Endodermal cell (in vitro differentiated cells): ENCODE measurements at regions not wholly inside any gene's neighbourhood (a gene's known extent, or its start where the extent isn't known, plus 50 kb on each side); places are given as distances from the start of the nearest gene placed in this dataset.

Experiments
- DNase-seq: peaks from one replicate; pipeline ENCODE4 v3.0.0-alpha.2; 2017
- H3K27ac ChIP-seq: 2 replicates; pipeline ENCODE4 v1.5.1; 2013; ENCODE audit warnings: mild to moderate bottlenecking, low read depth, low read length, moderate library complexity
- H3K27me3 ChIP-seq: 2 replicates; pipeline ENCODE4 v1.6.1; 2013; ENCODE audit warnings: mild to moderate bottlenecking, low read length, moderate library complexity; ENCODE audit not compliant: insufficient read depth, control insufficient read depth, poor library complexity, severe bottlenecking
- H3K36me3 ChIP-seq: 2 replicates; pipeline ENCODE4 v1.7.0; 2013; ENCODE audit warnings: mild to moderate bottlenecking, low read length, moderate library complexity; ENCODE audit not compliant: control insufficient read depth, insufficient read depth
- H3K4me1 ChIP-seq: one replicate; pipeline ENCODE4 v1.7.0; 2013; ENCODE audit warnings: low read length; ENCODE audit not compliant: control insufficient read depth, insufficient read depth
- H3K4me3 ChIP-seq: 2 replicates; pipeline ENCODE4 v1.5.1; 2013; ENCODE audit warnings: mild to moderate bottlenecking, low read length, moderate library complexity
- H3K9ac ChIP-seq: 2 replicates; pipeline ENCODE4 v1.6.1; 2013; ENCODE audit warnings: mild to moderate bottlenecking, low read length, moderate library complexity; ENCODE audit not compliant: poor library complexity, severe bottlenecking; ENCODE audit errors: extremely low read depth
- H3K9me3 ChIP-seq: 2 replicates; pipeline ENCODE4 v1.6.1; 2013; ENCODE audit warnings: mild to moderate bottlenecking, low read length, moderate library complexity; ENCODE audit not compliant: control insufficient read depth
- H3K27ac Mint-ChIP-seq: 2 replicates; pipeline ENCODE4 v1.8.0; 2020; ENCODE audit warnings: mixed read lengths
- H3K27me3 Mint-ChIP-seq: 2 replicates; pipeline ENCODE4 v1.8.0; 2021; ENCODE audit warnings: mild to moderate bottlenecking, mixed read lengths; ENCODE audit not compliant: insufficient read depth
- H3K36me3 Mint-ChIP-seq: 2 replicates; pipeline ENCODE4 v1.8.0; 2020; ENCODE audit warnings: low read depth, mixed read lengths
- H3K4me1 Mint-ChIP-seq: 2 replicates; pipeline ENCODE4 v1.8.0; 2020; ENCODE audit warnings: mixed read lengths
- H3K4me3 Mint-ChIP-seq: 2 replicates; pipeline ENCODE4 v1.8.0; 2020; ENCODE audit warnings: mild to moderate bottlenecking, moderate library complexity, mixed read lengths
- H3K9me3 Mint-ChIP-seq: 2 replicates; pipeline ENCODE4 v1.8.0; 2020; ENCODE audit warnings: mild to moderate bottlenecking, mixed read lengths
- CTCF ChIP-seq: fragments of 200-600 bp; sonication (generic); conservative IDR thresholded peaks from 2 replicates; pipeline ENCODE4 v1.5.0; 2021; ENCODE audit warnings: antibody characterized with exemption, mild to moderate bottlenecking
- WGBS, 2 experiments: methylation state at CpG; one replicate each; pipeline versions ENCODE4 v1.1.5 to v1.1.7; 2013; ENCODE audit warnings: missing lambda C conversion rate in 2 of 2, mixed read lengths in 1 of 2; ENCODE audit not compliant: insufficient coverage in 1 of 2, insufficient read length in 1 of 2; 5-methylcytosine and 5-hydroxymethylcytosine counted together

- peaks cover 1% of the 10 kb centered on the region for H3K4me1 Mint-ChIP-seq
- H3K9me3 Mint-ChIP-seq: peaks cover 8% of the 10 kb centered on the region
- H3K27ac ChIP-seq: no peak overlapping the region
- no peaks in the 10 kb centered on the region for H3K27me3 ChIP-seq
- H3K27ac Mint-ChIP-seq: no peak overlapping the region
- no peak for TF ChIP-seq CTCF
- H3K4me3 Mint-ChIP-seq: no peak overlapping the region
- no peak overlapping the region for H3K9ac ChIP-seq
- no peaks in the 10 kb centered on the region for H3K4me1 ChIP-seq
- H3K27me3 Mint-ChIP-seq: no peaks in the 10 kb centered on the region
- no peak for DNase-seq
- no peaks in the 10 kb centered on the region for H3K36me3 ChIP-seq
- no CpG with 5 or more reads among the region's 1 CpG for WGBS, 2 experiments
- H3K9me3 ChIP-seq: peaks cover 11% of the 10 kb centered on the region
- H3K36me3 Mint-ChIP-seq: no peaks in the 10 kb centered on the region
- no peak overlapping the region for H3K4me3 ChIP-seq
Measured at GRCh38 chr4:58679886-58680285, 1569.7 kb upstream of the IGFBP7 start.

GRCh38 chr4:58679051-58679450, 1568.9 kb upstream of the IGFBP7 start:
- Mint-ChIP-seq H3K27me3 (no peaks in the 10 kb centered on the region), H3K36me3 (no peaks in the 10 kb centered on the region), H3K4me3 (no peak overlapping the region), H3K27ac (no peak overlapping the region), H3K4me1 (peaks cover 1% of the 10 kb centered on the region), H3K9me3 (peaks cover 15% of the 10 kb centered on the region)
- no peak for DNase-seq
- WGBS, 2 experiments: 88% methylated on average over 1 of the region's 2 CpGs
- Histone ChIP-seq H3K27ac (no peak overlapping the region), H3K36me3 (no peaks in the 10 kb centered on the region), H3K27me3 (no peaks in the 10 kb centered on the region), H3K9me3 (peaks cover 20% of the 10 kb centered on the region), H3K9ac (no peak overlapping the region), H3K4me3 (no peak overlapping the region), H3K4me1 (no peaks in the 10 kb centered on the region)
- TF ChIP-seq CTCF: no peak

- Mint-ChIP-seq H3K27me3 (no peaks in the 10 kb centered on the region), H3K4me1 (no peaks in the 10 kb centered on the region), H3K27ac (no peak overlapping the region), H3K36me3 (peaks cover 2% of the 10 kb centered on the region), H3K4me3 (no peak overlapping the region), H3K9me3 (peaks cover 33% of the 10 kb centered on the region)
- TF ChIP-seq CTCF: no peak
- Histone ChIP-seq H3K27me3 (no peaks in the 10 kb centered on the region), H3K27ac (no peak overlapping the region), H3K36me3 (no peaks in the 10 kb centered on the region), H3K9ac (no peak overlapping the region), H3K9me3 (peaks cover 39% of the 10 kb centered on the region), H3K4me1 (no peaks in the 10 kb centered on the region), H3K4me3 (no peak overlapping the region)
- no peak for DNase-seq
Measured at GRCh38 chr4:58669783-58670182, 1559.6 kb upstream of the IGFBP7 start.
